Brain pericyte (primary cell): ENCODE measurements at regions not wholly inside any gene's neighbourhood (a gene's known extent, or its start where the extent isn't known, plus 50 kb on each side); places are given as distances from the start of the nearest gene placed in this dataset.
"Not testable (repeated sequence)": the region's sequence is repeated elsewhere in the genome, so short reads cannot be mapped to it uniquely, and the experiment has no call there.

Experiments
- DNase-seq: peaks from one replicate; pipeline ENCODE4 v3.0.0-alpha.2; 2012; ENCODE audit warnings: low read depth, low spot score

DNA sequence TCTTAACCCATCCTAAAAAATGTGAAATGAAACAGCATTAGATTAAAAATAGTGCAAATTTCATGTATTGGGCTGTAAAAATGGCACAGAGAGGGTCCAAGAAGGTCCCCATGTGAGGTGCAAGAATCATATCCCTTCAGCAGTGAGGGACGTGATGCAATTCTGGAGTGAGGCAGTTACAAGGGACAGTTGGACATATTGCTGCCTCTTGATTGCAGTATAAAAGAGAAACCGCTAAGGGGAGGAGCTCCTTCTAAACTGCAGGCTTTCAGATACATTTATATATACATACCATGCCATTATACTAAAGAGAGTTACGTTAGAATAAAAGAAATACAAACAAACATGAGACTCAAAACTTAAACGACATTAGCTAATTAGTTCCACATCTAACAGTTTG lies 304.2 kb upstream of the CTNNB1 start:
- no peak for DNase-seq

GRCh38 chr3:40899286-40899712 lies 300.0 kb upstream of the CTNNB1 start:
- no peak for DNase-seq

DNA sequence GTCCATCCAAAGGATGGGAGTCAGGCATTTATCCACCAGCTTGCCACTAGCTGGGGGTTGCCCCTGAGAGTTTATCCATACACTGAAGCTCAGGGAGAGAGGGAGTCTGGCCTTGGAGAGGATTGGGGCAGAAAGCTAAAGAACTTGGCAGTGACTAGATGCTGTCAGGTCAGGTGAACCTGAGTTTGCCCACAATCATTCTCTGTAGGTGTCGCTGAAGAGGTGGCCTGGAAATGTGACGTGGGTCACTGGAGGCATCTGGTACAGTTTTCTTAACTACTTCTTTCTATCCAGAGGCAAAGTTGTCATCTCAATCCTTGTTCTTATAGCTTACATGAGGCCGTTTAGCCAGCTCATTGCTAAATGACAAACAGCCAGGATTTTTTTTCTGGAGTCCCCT lies 298.0 kb upstream of the CTNNB1 start:
- DNase-seq: no peak

GRCh38 chr3:40901796-40902195 lies 297.5 kb upstream of the CTNNB1 start:
- no peak for DNase-seq

- not testable (repeated sequence) for DNase-seq
Measured at GRCh38 chr3:40907907-40908465, 291.3 kb upstream of the CTNNB1 start.

DNA sequence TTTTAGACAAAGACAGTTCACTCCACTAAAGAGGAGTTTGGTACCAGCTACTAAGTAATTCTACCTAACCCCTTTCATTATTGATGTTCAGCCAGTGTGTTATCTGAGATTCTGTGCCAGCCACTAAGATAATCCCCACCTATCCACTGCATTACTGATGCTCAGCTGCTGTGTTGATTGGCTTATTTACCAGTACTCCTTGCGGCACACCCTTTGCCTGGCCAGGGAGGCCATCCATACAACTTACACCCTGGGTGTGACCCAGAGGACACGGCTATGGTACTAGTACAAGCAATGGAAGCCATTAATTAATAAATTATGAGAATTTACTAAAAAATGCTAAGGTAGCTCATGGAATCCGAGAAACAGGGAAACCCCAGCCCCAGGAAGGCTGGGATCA lies 290.7 kb upstream of the CTNNB1 start:
- DNase-seq: no peak

DNA sequence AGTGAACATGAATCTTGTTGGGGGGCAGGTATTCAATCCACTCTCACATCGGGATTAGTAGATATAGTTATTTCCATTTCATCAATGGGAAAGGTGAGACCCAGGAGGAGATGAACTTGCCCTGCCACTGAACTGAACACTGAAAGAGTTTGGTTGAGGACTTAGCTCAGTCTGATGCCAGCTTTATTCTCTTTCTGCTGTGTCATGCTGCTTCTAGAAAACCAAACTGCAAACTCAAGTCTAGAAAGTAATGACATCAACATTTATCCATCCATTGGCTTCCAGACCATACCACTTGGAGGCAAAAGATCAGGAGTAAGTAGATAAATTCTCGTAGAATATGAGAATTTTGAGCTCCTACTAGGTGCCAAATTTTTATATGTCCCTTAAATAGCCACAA lies 288.0 kb upstream of the CTNNB1 start:
- DNase-seq: no peak

DNA sequence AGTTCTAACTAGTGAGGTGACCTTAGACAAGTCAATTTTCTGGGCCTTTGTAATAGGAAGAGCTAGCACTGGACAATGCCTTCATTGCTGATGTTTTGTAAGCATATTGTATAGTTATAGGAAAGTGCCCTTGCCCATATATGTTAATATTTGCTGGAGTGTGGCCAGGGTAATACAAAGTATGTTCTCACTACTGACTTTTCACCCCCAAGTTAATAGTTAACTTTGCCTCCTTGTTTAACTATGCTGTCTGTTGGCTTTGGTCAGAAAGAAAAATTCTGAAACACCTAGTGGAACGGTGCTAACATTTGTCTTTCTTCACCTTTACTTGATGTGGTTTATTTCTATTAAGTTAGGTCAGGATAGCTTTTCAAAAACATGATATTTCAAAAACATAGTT lies 287.4 kb upstream of the CTNNB1 start:
- DNase-seq: no peak

- DNase-seq: no peak
Measured at GRCh38 chr3:40912461-40912860, 286.8 kb upstream of the CTNNB1 start.

DNA sequence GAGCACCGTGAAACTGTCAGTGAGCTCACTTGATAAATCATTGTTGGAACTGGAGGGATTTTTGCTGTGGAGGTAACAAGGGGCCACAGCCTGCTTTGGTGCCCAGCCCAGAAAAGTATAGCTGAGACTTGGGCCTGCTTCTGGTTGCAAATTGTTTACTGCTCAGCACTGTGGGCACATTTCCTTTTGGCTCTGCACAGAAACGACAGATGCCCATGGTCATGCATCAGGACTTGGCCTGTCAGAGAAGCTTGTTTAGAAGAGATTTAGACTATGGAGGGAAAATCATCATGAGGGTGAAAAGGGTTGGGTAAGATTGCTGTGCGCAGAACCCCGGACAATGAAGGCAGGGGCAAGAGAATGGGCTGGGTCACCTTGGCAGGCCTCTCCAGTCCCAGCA lies 286.1 kb upstream of the CTNNB1 start:
- DNase-seq: no peak

DNA sequence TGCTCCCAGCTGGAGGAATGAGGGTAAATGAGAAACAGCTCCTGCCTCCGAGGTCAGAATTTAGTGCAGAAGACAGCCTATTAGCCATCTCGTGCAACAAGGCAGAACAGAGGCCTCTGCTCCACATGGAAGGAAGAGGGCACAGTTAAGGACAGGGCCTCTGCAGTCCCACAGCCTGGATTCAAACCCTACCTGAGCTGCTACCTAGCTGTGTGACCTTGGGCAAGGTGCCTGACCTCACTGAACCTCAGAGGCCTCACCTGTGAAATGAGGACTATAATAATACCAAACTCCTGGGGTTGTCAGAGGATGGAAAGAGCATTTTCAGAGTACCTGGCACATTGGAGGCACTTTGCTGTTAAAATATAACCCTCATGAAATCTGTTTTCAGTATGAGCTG lies 285.7 kb upstream of the CTNNB1 start:
- DNase-seq: no peak

DNA sequence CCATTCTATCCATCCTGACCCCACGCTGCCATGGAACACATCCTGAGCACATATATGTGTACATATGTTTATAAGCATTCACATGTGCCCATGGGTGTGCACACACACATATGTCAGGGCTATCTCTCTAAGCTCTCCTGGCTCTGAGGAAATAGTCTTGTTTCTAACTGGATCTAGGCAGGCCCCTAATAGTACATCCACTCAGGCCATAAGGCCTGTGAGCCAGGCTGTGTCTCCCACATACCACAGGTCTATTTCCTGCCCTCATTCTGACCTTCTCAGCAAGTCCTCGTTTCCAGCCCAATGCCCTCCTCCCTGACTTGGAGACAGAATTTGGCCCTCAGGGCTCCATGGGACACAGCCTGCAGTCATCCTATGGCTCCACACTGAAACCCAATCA lies 284.8 kb upstream of the CTNNB1 start:
- DNase-seq: no peak

DNA sequence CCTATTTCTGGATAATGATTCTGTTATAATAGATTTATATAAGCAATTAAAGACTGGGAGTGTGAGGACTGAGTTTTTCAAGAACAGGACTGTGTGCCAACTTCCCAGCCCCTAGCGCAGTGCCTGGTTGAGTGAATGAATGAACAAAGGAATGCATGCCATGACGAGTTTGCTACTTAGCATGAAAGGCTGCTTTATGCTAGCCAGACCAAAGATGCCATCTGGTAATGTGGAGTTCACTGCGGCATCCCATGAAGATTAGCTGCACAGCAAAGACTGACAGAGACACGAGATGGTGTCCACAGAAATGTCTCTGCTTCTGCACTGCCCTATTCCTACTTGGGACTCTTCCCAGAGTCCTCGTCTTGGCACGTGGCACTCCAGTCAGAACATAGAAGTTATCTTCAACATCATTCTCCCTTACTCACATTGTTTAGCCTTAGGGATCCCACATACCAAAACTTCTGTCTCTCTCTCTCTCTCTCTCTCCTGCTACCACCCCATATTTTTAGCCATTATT lies 283.9 kb upstream of the CTNNB1 start:
- DNase-seq: no peak

- no peak for DNase-seq
Measured at GRCh38 chr3:40920041-40920440, 279.3 kb upstream of the CTNNB1 start.

- no peak for DNase-seq
Measured at GRCh38 chr3:40921251-40921650, 278.1 kb upstream of the CTNNB1 start.

DNA sequence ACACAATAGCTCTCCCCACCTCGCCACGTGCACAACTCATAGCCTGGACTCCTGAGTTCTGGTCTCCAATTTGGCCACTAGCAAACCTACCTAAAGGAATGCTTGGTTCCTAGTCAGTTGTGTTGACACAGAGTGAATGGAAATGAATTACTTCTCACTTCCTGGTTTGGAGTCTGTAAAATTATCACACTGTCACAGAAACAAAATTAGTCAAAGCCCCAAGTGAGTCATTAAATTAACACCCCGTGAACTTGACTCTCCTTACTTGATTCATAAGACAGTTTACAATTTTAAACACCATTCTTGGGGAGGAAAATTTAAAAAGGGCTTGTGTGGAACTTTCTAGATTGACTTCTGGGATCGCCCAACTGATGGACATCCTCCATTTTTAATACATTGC lies 276.2 kb upstream of the CTNNB1 start:
- no peak for DNase-seq

GRCh38 chr3:40923651-40924050 lies 275.7 kb upstream of the CTNNB1 start:
- DNase-seq: no peak

DNA sequence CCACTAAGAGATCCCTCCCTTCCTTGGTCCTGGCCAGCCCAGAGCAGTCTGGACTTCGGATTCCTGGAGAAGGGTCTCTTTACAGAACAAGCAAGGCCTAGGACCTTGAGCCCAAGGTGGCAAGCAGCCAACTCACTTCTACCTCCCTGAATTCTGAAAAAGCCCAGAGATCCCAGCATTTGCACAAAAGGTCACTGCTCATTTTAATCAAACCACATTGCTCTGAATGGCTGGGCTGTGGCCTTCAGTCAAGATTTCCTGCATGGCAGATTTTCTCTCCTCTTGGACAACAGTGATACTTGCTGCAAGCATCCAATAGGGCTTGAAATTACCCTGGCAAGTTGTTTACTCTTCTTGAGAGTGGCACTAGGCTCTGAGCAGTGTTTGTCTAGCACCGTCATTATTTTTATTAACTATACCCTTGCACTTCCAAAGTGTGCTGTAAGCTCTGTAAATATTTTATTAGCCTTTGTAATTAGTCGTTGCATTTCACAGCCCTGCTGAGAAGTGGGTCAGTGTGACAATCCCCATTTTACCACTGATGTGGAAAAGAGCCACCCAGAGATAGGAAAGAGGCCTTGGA lies 274.7 kb upstream of the CTNNB1 start:
- no peak for DNase-seq

DNA sequence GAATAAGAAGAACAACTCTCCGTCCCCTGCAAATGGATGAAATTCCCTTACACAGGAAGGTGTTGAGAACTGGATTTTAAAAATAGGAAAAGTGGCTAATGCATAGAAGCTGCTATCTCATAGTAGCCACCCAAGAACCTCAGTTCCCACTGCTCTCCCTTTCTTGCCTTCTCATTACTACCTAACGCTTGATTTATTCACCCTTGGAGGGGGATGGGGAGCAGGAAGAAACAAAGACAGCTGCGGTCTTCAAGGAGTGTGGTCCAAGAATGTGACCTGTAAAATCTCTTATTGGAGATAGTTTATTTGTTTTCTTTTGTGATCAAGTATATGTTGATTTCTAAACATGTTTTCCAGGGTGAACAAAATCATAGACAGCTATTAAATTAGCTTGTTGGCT lies 274.1 kb upstream of the CTNNB1 start:
- no peak for DNase-seq

DNA sequence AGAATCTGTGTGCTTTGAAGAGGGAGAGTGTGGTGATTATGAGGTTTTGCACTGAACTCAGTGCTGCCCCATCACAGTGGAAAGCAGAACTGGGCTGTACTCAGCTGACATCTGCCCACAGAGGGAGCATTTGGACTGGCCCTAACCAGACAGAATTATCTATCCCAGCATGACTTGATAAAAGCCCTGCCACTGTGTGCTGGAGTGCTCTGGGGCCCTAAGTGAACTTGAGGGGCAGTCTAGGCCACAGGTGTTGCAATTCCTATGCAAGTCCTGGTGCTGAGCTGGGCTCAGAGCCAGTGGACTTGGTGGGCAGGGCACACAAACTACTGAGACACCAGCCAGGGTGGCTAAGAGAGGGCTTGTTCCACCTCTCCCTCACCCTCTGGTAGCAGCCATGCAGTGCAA lies 269.2 kb upstream of the CTNNB1 start:
- no peak for DNase-seq

DNA sequence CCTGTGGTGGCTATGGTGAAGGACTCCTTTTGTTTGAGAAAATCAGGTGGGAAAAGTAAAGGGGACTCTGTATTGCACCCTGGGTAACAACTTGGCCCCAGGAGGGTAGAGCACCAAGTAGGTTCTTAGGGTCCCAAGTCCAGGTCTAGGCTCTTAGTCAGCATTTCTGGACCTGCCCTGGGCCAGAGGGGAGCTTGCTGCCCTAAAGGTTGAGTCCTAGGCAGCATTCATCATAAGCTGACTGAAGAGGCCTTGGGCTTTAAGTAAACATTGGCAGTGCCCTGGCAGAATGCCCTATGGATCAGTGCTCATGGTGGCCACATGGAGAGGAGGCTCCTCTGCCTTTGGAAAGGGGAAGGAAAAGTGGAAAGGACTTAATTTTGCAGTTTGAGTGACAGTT lies 268.5 kb upstream of the CTNNB1 start:
- DNase-seq: no peak

DNA sequence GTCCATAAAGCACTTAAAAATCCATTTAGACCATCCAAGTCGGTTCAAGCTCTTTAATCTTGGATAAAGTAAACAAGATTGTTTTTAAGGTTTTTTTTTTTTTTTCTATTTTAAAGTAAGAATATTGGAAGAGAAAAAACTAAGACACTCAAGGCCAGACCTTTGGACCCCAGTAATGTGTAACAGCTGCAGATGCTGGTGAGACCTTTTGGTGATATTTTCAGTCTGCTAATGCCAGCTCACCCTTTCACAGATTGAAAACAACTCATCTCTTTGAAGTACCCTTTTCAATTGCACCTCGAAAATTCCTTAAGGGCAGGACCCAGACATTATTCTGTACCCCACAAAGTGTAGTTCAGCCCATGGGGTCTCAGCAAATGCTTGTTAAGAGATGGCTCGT lies 260.7 kb upstream of the CTNNB1 start:
- no peak for DNase-seq

- no peak for DNase-seq
Measured at GRCh38 chr3:40939030-40939740, 260.1 kb upstream of the CTNNB1 start.
